ENCODE measurements at regions not wholly inside any gene's neighbourhood (a gene's known extent, or its start where the extent isn't known, plus 50 kb on each side); places are given as distances from the start of the nearest gene placed in this dataset.
"Not testable (repeated sequence)": the region's sequence is repeated elsewhere in the genome, so short reads cannot be mapped to it uniquely, and the experiment has no call there.

- TF ChIP-seq CTCF (IDR thresholded peaks at IDR 0.05; ENCODE audit: low read depth, low read length): no peak
- DNase-seq (ENCODE audit: extremely low read depth, low read depth): no peak
Observed at GRCh38 chr2:55779459-55780421, 86.1 kb upstream of the PNPT1 start.

GRCh38 chr2:55776966-55777365, 83.3 kb upstream of the PNPT1 start:
- no peak for TF ChIP-seq CTCF (IDR thresholded peaks at IDR 0.05; ENCODE audit: low read depth, low read length)

GRCh38 chr2:55776479-55776878, 82.8 kb upstream of the PNPT1 start:
- no peak for DNase-seq (ENCODE audit: extremely low read depth, low read depth)
- no peak for TF ChIP-seq CTCF (IDR thresholded peaks at IDR 0.05; ENCODE audit: low read depth, low read length)

More at GRCh38 chr2:55776966-55777365, 83.3 kb upstream of the PNPT1 start:
- DNase-seq (ENCODE audit: extremely low read depth, low read depth): no peak

GRCh38 chr2:55775828-55776227, 82.2 kb upstream of the PNPT1 start:
- TF ChIP-seq CTCF (IDR thresholded peaks at IDR 0.05; ENCODE audit: low read depth, low read length): no peak
- no peak for DNase-seq (ENCODE audit: extremely low read depth, low read depth)

- not testable (repeated sequence) for DNase-seq (ENCODE audit: extremely low read depth, low read depth)
Observed at GRCh38 chr2:55773651-55774050, 80.0 kb upstream of the PNPT1 start.

- TF ChIP-seq CTCF (IDR thresholded peaks at IDR 0.05; ENCODE audit: low read depth, low read length): no peak
- DNase-seq (ENCODE audit: extremely low read depth, low read depth): no peak
Observed at GRCh38 chr2:55772109-55772980, 78.7 kb upstream of the PNPT1 start.

GRCh38 chr2:55771612-55772011, 78.0 kb upstream of the PNPT1 start:
- TF ChIP-seq CTCF (IDR thresholded peaks at IDR 0.05; ENCODE audit: low read depth, low read length): peak; percentile 62
- DNase-seq (ENCODE audit: extremely low read depth, low read depth): peak; percentile 27
